Panc1 (cell line): ENCODE measurements at regions not wholly inside any gene's neighbourhood (a gene's known extent, or its start where the extent isn't known, plus 50 kb on each side); places are given as distances from the start of the nearest gene placed in this dataset.

Experiments used
- ATAC-seq: fragments of 200-7000 bp; cut with Tn5 transposase; 2 replicates; pipeline ENCODE4 v1.9.1; 2020; ENCODE audit warnings: mild to moderate bottlenecking, moderate library complexity
- BruUV-seq: library from RNA; stranded (reverse); fragments of 400-500 nt; replicated peaks from 2 replicates; lab custom pipeline; 2021; lab: Mats Ljungman, UMichigan
- CTCF ChIA-PET: fragments of 300-600 bp; sonication (Branson Sonifier 250); formaldehyde crosslinking; loops from one replicate; lab custom pipeline; 2022; ENCODE audit warnings: antibody characterized with exemption; lab: Charles Lee
- POLR2A ChIA-PET: fragments of 300-600 bp; sonication (Branson Sonifier 250); formaldehyde crosslinking; loops from one replicate; lab custom pipeline; 2022; ENCODE audit warnings: antibody characterized with exemption; lab: Charles Lee
- DNase-seq: peaks from one replicate; pipeline ENCODE4 v3.0.0-alpha.2; 2010; ENCODE audit warnings: low read depth, low spot score
- H3K27ac ChIP-seq: 2 replicates; pipeline ENCODE4 v1.5.1; 2011; ENCODE audit warnings: mild to moderate bottlenecking, low read length, inconsistent platforms
- H3K27me3 ChIP-seq: fragments of 200-500 bp; sonication (Bioruptor generic); 2 replicates; pipeline ENCODE4 v1.6.0; 2014; ENCODE audit warnings: low read length, inconsistent platforms; ENCODE audit not compliant: control insufficient read depth, insufficient read depth
- H3K36me3 ChIP-seq: fragments of 200-500 bp; sonication (Bioruptor generic); 2 replicates; pipeline ENCODE4 v1.5.1; 2014; ENCODE audit warnings: inconsistent platforms, mild to moderate bottlenecking, low read length, moderate library complexity; ENCODE audit not compliant: control insufficient read depth, insufficient read depth
- H3K4me1 ChIP-seq: 2 replicates; pipeline ENCODE4 v1.5.1; 2011; ENCODE audit warnings: inconsistent platforms, mild to moderate bottlenecking, low read length, moderate library complexity; ENCODE audit not compliant: control insufficient read depth, insufficient read depth
- H3K4me3 ChIP-seq, 2 experiments: 2 replicates each; pipeline ENCODE4 v1.5.1; 2011 to 2012; ENCODE audit warnings: low read depth in 2 of 2, low read length in 2 of 2, mild to moderate bottlenecking in 2 of 2, inconsistent platforms in 1 of 2, moderate library complexity in 1 of 2
- H3K9me3 ChIP-seq: fragments of 200-500 bp; sonication (Bioruptor generic); 2 replicates; pipeline ENCODE4 v1.5.1; 2014; ENCODE audit warnings: low read depth, mild to moderate bottlenecking, inconsistent platforms, low read length, moderate library complexity; ENCODE audit not compliant: control insufficient read depth, insufficient read depth
- POLR2AphosphoS5 ChIP-seq: IDR thresholded peaks from 2 replicates; pipeline ENCODE4 v1.6.1; 2012; ENCODE audit warnings: mild to moderate bottlenecking, low read depth, low read length, moderate library complexity
- SIN3A ChIP-seq: IDR thresholded peaks from 2 replicates; pipeline ENCODE4 v1.6.1; 2012; ENCODE audit warnings: low read depth, mild to moderate bottlenecking, low read length, moderate library complexity, borderline replicate concordance; ENCODE audit not compliant: insufficient read depth
- TCF7L2 ChIP-seq: IDR thresholded peaks from 2 replicates; pipeline ENCODE4 v1.6.1; 2011; ENCODE audit warnings: mild to moderate bottlenecking, low read depth, low read length, inconsistent platforms
- in situ Hi-C: cut with HindIII; loops from 2 replicates; pipeline ENCODE4 v1.10.0; 2016; ENCODE audit warnings: low sequenced_read_pairs, low pct_unique_long_range_greater_than_20kb
- intact Hi-C: fragments of 100-400 bp; cut with micrococcal nuclease; formaldehyde crosslinking; loops from one replicate; pipeline ENCODE4 v1.10.0; 2022; ENCODE audit not compliant: unreplicated experiment
- TF ChIP-seq, protein P1 (sequence below): fragments of 450-650 bp; IDR thresholded peaks from 2 replicates; pipeline ENCODE4 v1.5.1; 2017; ENCODE audit warnings: mild to moderate bottlenecking
- TF ChIP-seq, protein P2 (sequence below), 2 experiments: IDR thresholded peaks; 2 replicates each; pipeline ENCODE4 v1.6.1; 2011 to 2012; ENCODE audit warnings: low read depth in 2 of 2, control low read depth in 1 of 2, low read length in 1 of 2, mild to moderate bottlenecking in 1 of 2, moderate library complexity in 1 of 2; ENCODE audit not compliant: insufficient read depth in 1 of 2

DNA sequence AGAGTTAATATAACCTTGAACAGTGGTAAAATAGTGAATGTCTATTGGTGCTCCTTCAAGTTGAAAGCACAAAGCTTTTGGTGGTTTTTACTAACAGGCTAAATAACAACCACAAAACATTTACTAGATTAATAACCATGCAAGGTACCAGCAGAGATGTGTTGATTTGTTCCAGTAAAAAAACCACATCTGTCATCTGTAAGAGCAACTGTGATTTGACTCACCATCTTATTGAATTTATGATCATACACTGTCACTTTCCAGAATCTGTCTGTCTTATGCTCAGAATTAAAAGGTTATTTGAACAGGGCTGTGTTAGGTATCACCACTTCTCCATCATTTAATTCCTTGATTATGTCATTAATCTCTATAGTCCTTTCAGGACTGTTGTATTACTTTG lies 107.0 kb upstream of the PTHLH start:
- Histone ChIP-seq H3K36me3 (no peaks in the 10 kb centered on the region), H3K4me3 (no peak overlapping the region), H3K4me1 (no peaks in the 10 kb centered on the region), H3K9me3 (no peaks in the 10 kb centered on the region), H3K27ac (no peak overlapping the region), H3K27me3 (no peaks in the 10 kb centered on the region)
- BruUV-seq, result no TSS peak
- no peak for ATAC-seq
- TF ChIP-seq, protein P1, sequence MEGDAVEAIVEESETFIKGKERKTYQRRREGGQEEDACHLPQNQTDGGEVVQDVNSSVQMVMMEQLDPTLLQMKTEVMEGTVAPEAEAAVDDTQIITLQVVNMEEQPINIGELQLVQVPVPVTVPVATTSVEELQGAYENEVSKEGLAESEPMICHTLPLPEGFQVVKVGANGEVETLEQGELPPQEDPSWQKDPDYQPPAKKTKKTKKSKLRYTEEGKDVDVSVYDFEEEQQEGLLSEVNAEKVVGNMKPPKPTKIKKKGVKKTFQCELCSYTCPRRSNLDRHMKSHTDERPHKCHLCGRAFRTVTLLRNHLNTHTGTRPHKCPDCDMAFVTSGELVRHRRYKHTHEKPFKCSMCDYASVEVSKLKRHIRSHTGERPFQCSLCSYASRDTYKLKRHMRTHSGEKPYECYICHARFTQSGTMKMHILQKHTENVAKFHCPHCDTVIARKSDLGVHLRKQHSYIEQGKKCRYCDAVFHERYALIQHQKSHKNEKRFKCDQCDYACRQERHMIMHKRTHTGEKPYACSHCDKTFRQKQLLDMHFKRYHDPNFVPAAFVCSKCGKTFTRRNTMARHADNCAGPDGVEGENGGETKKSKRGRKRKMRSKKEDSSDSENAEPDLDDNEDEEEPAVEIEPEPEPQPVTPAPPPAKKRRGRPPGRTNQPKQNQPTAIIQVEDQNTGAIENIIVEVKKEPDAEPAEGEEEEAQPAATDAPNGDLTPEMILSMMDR, result no peak
- TF ChIP-seq SIN3A (no peak), TCF7L2 (no peak), POLR2AphosphoS5 (no peak)
- TF ChIP-seq, protein P2, sequence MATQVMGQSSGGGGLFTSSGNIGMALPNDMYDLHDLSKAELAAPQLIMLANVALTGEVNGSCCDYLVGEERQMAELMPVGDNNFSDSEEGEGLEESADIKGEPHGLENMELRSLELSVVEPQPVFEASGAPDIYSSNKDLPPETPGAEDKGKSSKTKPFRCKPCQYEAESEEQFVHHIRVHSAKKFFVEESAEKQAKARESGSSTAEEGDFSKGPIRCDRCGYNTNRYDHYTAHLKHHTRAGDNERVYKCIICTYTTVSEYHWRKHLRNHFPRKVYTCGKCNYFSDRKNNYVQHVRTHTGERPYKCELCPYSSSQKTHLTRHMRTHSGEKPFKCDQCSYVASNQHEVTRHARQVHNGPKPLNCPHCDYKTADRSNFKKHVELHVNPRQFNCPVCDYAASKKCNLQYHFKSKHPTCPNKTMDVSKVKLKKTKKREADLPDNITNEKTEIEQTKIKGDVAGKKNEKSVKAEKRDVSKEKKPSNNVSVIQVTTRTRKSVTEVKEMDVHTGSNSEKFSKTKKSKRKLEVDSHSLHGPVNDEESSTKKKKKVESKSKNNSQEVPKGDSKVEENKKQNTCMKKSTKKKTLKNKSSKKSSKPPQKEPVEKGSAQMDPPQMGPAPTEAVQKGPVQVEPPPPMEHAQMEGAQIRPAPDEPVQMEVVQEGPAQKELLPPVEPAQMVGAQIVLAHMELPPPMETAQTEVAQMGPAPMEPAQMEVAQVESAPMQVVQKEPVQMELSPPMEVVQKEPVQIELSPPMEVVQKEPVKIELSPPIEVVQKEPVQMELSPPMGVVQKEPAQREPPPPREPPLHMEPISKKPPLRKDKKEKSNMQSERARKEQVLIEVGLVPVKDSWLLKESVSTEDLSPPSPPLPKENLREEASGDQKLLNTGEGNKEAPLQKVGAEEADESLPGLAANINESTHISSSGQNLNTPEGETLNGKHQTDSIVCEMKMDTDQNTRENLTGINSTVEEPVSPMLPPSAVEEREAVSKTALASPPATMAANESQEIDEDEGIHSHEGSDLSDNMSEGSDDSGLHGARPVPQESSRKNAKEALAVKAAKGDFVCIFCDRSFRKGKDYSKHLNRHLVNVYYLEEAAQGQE (IDR thresholded peaks at IDR 0.05; ENCODE audit: insufficient read depth in 1 of 2, low read depth in 2 of 2, low read length in 1 of 2), result no peak
- CTCF ChIA-PET, result no interaction called here
- POLR2A ChIA-PET, result no interaction called here
- intact Hi-C loops (no loop called here), in situ Hi-C loops (no loop called here)
- no peak for DNase-seq

DNA sequence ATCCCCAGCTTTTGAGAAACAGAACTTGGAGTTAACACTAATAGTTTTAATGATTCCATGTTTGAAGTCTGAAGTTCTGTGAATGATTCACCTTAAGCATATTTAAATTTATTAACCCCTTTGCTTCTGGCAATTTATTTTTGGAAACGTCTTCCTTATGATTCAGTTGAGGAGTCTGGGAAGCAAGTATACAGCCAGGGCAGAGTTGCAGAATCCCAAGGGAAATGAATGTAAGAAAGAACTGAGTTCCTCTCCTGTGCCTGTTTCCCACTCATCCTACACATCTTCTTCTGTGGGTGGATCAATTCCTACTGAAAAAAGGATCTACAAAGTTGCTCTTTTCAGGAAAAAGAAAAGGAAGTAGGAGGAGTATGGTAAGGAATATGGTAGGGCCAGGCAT lies 108.2 kb upstream of the CCDC91 start:
- in situ Hi-C loops, result no loop called here
- no TSS peak for BruUV-seq
- POLR2A ChIA-PET, result no interaction called here

More for the DNA sequence above, 108.2 kb upstream of the CCDC91 start:
- Histone ChIP-seq H3K27me3 (no peaks in the 10 kb centered on the region), H3K36me3 (no peaks in the 10 kb centered on the region), H3K4me1 (no peaks in the 10 kb centered on the region), H3K27ac (no peak overlapping the region), H3K9me3 (no peaks in the 10 kb centered on the region), H3K4me3 (no peak overlapping the region)
- intact Hi-C loops, result no loop called here
- ATAC-seq (no peak), DNase-seq (no peak)
- TF ChIP-seq TCF7L2 (no peak), POLR2AphosphoS5 (no peak), SIN3A (no peak)
- TF ChIP-seq, protein P2 (IDR thresholded peaks at IDR 0.05; ENCODE audit: insufficient read depth in 1 of 2, low read depth in 2 of 2, low read length in 1 of 2), result no peak
- TF ChIP-seq, protein P1, result no peak
- CTCF ChIA-PET, result no interaction called here
